Esophagus squamous epithelium (tissue), 5 donors: ENCODE measurements at regions not wholly inside any gene's neighbourhood (a gene's known extent, or its start where the extent isn't known, plus 50 kb on each side); places are given as distances from the start of the nearest gene placed in this dataset.

Source experiments
- DNase-seq: peaks from one replicate; lab custom pipeline; 2025; lab: John Stamatoyannopoulos, UW
- H3K27ac ChIP-seq, 4 donors: fragments of 200-600 bp; sonication (generic); one replicate each; pipeline ENCODE4 v1.5.1; 2016 to 2019; ENCODE audit warnings: mild to moderate bottlenecking in 1 of 4
- H3K27me3 ChIP-seq, 4 donors: fragments of 200-600 bp; sonication (generic); 1 replicate in 3 of 4; 2 replicates in 1 of 4; pipeline versions ENCODE4 v1.5.1 to v1.6.0; 2017 to 2021; ENCODE audit warnings: antibody characterized with exemption in 1 of 4
- H3K36me3 ChIP-seq, 3 donors: fragments of 200-600 bp; sonication (generic); one replicate each; pipeline ENCODE4 v1.5.1; 2016 to 2019
- H3K4me1 ChIP-seq, 3 donors: fragments of 200-600 bp; sonication (generic); one replicate each; pipeline ENCODE4 v1.5.1; 2017 to 2019
- H3K4me3 ChIP-seq, 4 donors: fragments of 200-600 bp; sonication (generic); 1 replicate in 3 of 4; 2 replicates in 1 of 4; pipeline ENCODE4 v1.5.1; 2016 to 2019; ENCODE audit warnings: mild to moderate bottlenecking in 2 of 4, moderate library complexity in 1 of 4
- H3K9me3 ChIP-seq, 3 donors: fragments of 200-600 bp; sonication (generic); one replicate each; pipeline ENCODE4 v1.5.1; 2016 to 2019
- POLR2A ChIP-seq, 4 donors: fragments of 450-650 bp; IDR thresholded peaks; one replicate each; pipeline ENCODE4 v1.6.1; 2017; ENCODE audit warnings: antibody characterized with exemption in 4 of 4, mild to moderate bottlenecking in 4 of 4, moderate library complexity in 3 of 4
- WGBS, 2 donors: methylation state at CpG; one replicate each; pipeline ENCODE4 v1.1.5; 2018; 5-methylcytosine and 5-hydroxymethylcytosine counted together
- intact Hi-C: fragments of 100-400 bp; cut with DNase I; formaldehyde crosslinking; loops from one replicate; pipeline ENCODE4 v1.15.0; 2022
- TF ChIP-seq, protein P1 (sequence below), 6 experiments: fragments of 450-650 bp in 4 of 6; fragments of 200-600 bp in 2 of 6; sonication (generic) in 2 of 6; IDR thresholded peaks; one replicate each; pipeline ENCODE4 v1.5.1; 2016 to 2019; ENCODE audit warnings: antibody characterized with exemption in 6 of 6, mild to moderate bottlenecking in 4 of 6, moderate library complexity in 4 of 6
- donor health status: DM: yes; HTN: yes; CAD: no.

DNA sequence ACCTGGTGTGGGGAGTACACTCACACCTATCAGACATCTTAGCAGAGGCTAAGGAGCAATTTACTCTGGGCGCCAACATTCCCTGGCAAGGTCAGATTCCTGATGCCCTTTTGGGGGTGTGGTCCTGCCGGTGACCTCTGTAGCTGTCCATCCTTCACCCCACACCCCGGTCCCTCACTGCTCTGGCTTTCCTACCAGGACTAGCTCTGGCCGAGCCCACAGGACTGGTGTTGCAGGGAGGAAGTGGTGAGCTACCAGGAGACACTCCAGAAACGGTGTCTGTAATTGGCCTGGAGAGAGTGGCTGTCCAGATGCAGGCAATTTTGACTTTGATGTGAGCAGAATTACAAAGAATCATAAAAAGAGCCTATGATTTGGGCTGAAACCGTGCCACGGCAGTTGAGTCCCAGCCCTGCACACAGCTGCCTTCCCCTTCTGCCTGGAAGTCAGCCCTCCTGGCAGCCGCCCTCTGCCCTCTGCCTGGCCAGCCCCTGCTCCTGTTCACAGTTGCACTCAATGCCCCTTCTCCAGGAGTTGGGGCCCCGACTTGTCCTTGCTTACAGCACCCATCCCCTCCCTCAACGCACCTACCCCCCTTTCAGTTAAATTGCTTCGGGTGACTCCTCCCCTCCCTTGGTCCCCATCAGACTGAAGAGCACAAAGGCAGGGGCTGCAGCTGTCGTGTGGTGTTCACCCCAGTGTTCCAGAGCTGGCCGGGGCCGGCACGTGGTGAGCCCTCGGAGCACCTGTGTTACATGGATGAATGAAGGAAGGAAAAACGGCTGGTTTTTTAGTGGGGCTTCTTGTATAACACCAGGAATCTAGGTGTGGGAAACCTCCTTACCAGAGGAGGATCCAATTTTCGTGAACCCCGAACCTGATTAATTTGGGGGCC is 80.2 kb upstream of the TPM1 start:
- H3K4me1 ChIP-seq: peaks cover 0 to 10% (median 4%) of the 10 kb centered on the region in 3 donors
- no peaks in the 10 kb centered on the region for H3K27me3 ChIP-seq
- no peaks in the 10 kb centered on the region for H3K36me3 ChIP-seq
- no peak overlapping the region for H3K27ac ChIP-seq
- TF ChIP-seq POLR2A (IDR thresholded peaks at IDR 0.05): no peak
- TF ChIP-seq, protein P1, sequence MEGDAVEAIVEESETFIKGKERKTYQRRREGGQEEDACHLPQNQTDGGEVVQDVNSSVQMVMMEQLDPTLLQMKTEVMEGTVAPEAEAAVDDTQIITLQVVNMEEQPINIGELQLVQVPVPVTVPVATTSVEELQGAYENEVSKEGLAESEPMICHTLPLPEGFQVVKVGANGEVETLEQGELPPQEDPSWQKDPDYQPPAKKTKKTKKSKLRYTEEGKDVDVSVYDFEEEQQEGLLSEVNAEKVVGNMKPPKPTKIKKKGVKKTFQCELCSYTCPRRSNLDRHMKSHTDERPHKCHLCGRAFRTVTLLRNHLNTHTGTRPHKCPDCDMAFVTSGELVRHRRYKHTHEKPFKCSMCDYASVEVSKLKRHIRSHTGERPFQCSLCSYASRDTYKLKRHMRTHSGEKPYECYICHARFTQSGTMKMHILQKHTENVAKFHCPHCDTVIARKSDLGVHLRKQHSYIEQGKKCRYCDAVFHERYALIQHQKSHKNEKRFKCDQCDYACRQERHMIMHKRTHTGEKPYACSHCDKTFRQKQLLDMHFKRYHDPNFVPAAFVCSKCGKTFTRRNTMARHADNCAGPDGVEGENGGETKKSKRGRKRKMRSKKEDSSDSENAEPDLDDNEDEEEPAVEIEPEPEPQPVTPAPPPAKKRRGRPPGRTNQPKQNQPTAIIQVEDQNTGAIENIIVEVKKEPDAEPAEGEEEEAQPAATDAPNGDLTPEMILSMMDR (IDR thresholded peaks at IDR 0.05): no peak
- WGBS, 2 donors: 78 to 84% methylated on average over 7 to 15 of the region's 19 CpGs
- no peak overlapping the region for H3K4me3 ChIP-seq
- DNase-seq: no peak
- intact Hi-C loops: no loop called here
- no peaks in the 10 kb centered on the region for H3K9me3 ChIP-seq

DNA sequence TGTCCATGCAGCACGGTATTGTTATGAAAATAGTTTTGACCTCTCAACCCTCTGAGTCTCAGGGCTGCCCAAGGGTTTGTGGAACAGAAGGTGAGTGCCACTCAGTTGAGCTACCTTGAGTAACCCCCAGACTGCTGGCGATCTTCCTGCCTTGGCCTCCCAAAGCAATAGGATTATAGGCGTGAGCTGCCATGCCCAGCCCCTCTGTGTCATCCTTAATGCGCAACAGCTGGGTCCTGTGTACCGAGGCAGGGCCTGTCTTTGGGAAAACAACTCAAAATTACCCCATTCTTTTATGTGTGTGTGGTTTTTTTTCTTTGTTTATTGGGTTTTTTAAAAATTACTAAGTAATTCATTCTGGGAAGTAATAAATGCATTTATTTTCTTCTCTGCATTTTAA is 78.3 kb upstream of the TPM1 start:
- no peaks in the 10 kb centered on the region for H3K9me3 ChIP-seq
- H3K27ac ChIP-seq: no peak overlapping the region
- 73 to 76% methylated on average over 5 of the region's 5 CpGs for WGBS, 2 donors
- TF ChIP-seq POLR2A (IDR thresholded peaks at IDR 0.05): no peak
- TF ChIP-seq, protein P1 (IDR thresholded peaks at IDR 0.05): no peak
- DNase-seq: no peak
- intact Hi-C loops: no loop called here
- H3K27me3 ChIP-seq: no peaks in the 10 kb centered on the region
- no peak overlapping the region for H3K4me3 ChIP-seq
- no peaks in the 10 kb centered on the region for H3K36me3 ChIP-seq
- H3K4me1 ChIP-seq: peaks cover 0 to 4% (median 0%) of the 10 kb centered on the region in 3 donors

DNA sequence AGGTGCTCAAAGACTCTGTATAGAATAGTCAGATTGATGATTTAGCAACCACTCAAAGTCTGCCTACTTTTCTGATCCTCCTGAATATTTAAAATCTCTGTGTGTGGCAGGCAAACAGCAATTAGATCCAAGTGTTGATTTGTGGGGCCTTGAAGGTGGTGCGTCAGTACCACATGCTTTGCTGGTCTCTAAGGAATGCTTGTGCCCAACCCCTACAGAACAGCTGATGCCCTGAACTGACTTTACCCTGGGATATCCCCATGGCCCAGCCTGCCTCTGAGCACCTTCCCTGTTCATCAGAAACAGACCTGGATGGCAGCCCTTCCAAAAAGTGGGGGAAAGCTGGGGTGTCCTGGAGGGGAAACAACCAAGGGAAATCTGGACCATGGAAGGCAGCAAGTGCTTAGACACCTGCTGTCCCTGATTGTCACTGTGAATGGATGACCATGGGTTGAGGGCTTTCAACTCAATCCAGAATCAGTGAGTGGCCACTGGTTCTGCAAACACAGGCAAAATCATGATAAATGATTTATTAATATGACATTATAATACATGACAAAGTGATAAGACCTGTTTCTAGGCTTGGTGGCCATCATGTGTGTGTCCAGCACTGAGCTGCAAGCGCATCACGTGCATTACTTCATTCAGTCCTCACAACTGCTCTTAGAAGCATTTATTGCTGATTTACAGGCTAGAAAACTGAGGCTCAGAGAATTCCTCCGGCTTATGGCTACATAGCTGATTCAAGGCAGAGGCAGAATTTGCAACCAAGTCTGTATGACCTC is 76.1 kb upstream of the TPM1 start:
- H3K27ac ChIP-seq: no peak overlapping the region
- TF ChIP-seq POLR2A (IDR thresholded peaks at IDR 0.05): no peak
- TF ChIP-seq, protein P1 (IDR thresholded peaks at IDR 0.05): no peak
- H3K9me3 ChIP-seq: no peaks in the 10 kb centered on the region
- H3K27me3 ChIP-seq: no peaks in the 10 kb centered on the region
- WGBS, 2 donors: 80 to 83% methylated on average over 4 of the region's 4 CpGs
- H3K4me3 ChIP-seq: no peak overlapping the region
- peaks cover 0 to 4% (median 0%) of the 10 kb centered on the region in 3 donors for H3K4me1 ChIP-seq
- intact Hi-C loops: no loop called here
- DNase-seq: no peak
- H3K36me3 ChIP-seq: no peaks in the 10 kb centered on the region

DNA sequence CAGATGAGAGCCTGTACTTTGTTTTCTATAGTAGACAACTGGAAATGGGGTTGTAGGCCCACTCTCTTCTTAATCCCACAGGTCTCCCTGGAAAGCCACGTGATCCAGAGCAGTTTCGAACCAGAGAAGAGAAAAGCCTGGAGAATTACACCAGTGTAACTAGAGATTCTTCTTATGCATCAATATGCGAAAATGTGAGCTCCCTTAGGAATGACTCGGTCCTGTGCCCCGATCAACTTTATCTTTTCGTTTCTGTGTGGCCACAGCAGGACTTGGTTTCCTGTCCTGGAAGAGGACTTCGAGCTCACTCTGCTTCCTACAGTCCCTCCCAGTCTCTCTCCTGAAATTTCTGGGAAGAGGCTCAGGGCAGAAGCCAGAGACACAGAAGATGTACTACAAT is 73.8 kb upstream of the TPM1 start:
- intact Hi-C loops: no loop called here
- Histone ChIP-seq H3K27ac (no peak overlapping the region), H3K4me3 (no peak overlapping the region), H3K27me3 (peaks cover 0 to 1% (median 0%) of the 10 kb centered on the region in 4 donors), H3K4me1 (peaks cover 0 to 4% (median 0%) of the 10 kb centered on the region in 3 donors), H3K36me3 (no peaks in the 10 kb centered on the region), H3K9me3 (no peaks in the 10 kb centered on the region)
- no peak for DNase-seq
- TF ChIP-seq POLR2A (IDR thresholded peaks at IDR 0.05): no peak
- TF ChIP-seq, protein P1 (IDR thresholded peaks at IDR 0.05): no peak
- 75 to 87% methylated on average over 6 to 7 of the region's 7 CpGs for WGBS, 2 donors
